ENCODE measurements at regions not wholly inside any gene's neighbourhood (a gene's known extent, or its start where the extent isn't known, plus 50 kb on each side); places are given as distances from the start of the nearest gene placed in this dataset.

- TF ChIP-seq, protein P1, sequence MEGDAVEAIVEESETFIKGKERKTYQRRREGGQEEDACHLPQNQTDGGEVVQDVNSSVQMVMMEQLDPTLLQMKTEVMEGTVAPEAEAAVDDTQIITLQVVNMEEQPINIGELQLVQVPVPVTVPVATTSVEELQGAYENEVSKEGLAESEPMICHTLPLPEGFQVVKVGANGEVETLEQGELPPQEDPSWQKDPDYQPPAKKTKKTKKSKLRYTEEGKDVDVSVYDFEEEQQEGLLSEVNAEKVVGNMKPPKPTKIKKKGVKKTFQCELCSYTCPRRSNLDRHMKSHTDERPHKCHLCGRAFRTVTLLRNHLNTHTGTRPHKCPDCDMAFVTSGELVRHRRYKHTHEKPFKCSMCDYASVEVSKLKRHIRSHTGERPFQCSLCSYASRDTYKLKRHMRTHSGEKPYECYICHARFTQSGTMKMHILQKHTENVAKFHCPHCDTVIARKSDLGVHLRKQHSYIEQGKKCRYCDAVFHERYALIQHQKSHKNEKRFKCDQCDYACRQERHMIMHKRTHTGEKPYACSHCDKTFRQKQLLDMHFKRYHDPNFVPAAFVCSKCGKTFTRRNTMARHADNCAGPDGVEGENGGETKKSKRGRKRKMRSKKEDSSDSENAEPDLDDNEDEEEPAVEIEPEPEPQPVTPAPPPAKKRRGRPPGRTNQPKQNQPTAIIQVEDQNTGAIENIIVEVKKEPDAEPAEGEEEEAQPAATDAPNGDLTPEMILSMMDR (conservative IDR thresholded peaks at IDR 0.05; ENCODE audit: low read depth in 2 of 2): no peak
- TF ChIP-seq, protein P2, sequence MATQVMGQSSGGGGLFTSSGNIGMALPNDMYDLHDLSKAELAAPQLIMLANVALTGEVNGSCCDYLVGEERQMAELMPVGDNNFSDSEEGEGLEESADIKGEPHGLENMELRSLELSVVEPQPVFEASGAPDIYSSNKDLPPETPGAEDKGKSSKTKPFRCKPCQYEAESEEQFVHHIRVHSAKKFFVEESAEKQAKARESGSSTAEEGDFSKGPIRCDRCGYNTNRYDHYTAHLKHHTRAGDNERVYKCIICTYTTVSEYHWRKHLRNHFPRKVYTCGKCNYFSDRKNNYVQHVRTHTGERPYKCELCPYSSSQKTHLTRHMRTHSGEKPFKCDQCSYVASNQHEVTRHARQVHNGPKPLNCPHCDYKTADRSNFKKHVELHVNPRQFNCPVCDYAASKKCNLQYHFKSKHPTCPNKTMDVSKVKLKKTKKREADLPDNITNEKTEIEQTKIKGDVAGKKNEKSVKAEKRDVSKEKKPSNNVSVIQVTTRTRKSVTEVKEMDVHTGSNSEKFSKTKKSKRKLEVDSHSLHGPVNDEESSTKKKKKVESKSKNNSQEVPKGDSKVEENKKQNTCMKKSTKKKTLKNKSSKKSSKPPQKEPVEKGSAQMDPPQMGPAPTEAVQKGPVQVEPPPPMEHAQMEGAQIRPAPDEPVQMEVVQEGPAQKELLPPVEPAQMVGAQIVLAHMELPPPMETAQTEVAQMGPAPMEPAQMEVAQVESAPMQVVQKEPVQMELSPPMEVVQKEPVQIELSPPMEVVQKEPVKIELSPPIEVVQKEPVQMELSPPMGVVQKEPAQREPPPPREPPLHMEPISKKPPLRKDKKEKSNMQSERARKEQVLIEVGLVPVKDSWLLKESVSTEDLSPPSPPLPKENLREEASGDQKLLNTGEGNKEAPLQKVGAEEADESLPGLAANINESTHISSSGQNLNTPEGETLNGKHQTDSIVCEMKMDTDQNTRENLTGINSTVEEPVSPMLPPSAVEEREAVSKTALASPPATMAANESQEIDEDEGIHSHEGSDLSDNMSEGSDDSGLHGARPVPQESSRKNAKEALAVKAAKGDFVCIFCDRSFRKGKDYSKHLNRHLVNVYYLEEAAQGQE (IDR thresholded peaks at IDR 0.05; ENCODE audit: unreplicated experiment): no peak
- TF ChIP-seq CREB1 (CRISPR knock-in tag; IDR thresholded peaks at IDR 0.05; ENCODE audit: low read depth): no peak
- TF ChIP-seq EZH2 (IDR thresholded peaks at IDR 0.05; ENCODE audit: low read depth, unreplicated experiment): no peak
- TF ChIP-seq POLR2AphosphoS5 (IDR thresholded peaks at IDR 0.05; ENCODE audit: low read depth): no peak
- no peak for TF ChIP-seq EZH2phosphoT487 (IDR thresholded peaks at IDR 0.05; ENCODE audit: unreplicated experiment)
- TF ChIP-seq, protein P3, sequence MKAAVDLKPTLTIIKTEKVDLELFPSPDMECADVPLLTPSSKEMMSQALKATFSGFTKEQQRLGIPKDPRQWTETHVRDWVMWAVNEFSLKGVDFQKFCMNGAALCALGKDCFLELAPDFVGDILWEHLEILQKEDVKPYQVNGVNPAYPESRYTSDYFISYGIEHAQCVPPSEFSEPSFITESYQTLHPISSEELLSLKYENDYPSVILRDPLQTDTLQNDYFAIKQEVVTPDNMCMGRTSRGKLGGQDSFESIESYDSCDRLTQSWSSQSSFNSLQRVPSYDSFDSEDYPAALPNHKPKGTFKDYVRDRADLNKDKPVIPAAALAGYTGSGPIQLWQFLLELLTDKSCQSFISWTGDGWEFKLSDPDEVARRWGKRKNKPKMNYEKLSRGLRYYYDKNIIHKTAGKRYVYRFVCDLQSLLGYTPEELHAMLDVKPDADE (IDR thresholded peaks at IDR 0.05): no peak
- TF ChIP-seq JUNB (IDR thresholded peaks at IDR 0.05; ENCODE audit: unreplicated experiment): no peak
- no peak for TF ChIP-seq ZNF114 (CRISPR knock-in tag; IDR thresholded peaks at IDR 0.05)
- TF ChIP-seq NANOG (IDR thresholded peaks at IDR 0.05; ENCODE audit: borderline replicate concordance): no peak
- no peak for TF ChIP-seq ZNF462 (CRISPR knock-in tag; IDR thresholded peaks at IDR 0.05)
These were observed 205.7 kb downstream of the VAPA start for GRCh38 chr18:10119528-10119927.
